CD4-positive, alpha-beta memory T cell (primary cell): ENCODE measurements at regions not wholly inside any gene's neighbourhood (a gene's known extent, or its start where the extent isn't known, plus 50 kb on each side); places are given as distances from the start of the nearest gene placed in this dataset.

Source experiments
- CTCF ChIA-PET: fragments of 350-600 bp; sonication (Branson Sonifier 250); formaldehyde crosslinking; loops from one replicate; lab custom pipeline; 2021; ENCODE audit warnings: inconsistent platforms; ENCODE audit not compliant: partially characterized antibody; lab: Charles Lee
- POLR2A ChIA-PET: fragments of 350-600 bp; sonication (Branson Sonifier 250); formaldehyde crosslinking; loops from one replicate; lab custom pipeline; 2021; ENCODE audit not compliant: partially characterized antibody; lab: Charles Lee
- DNase-seq, 5 donors: peaks; one replicate each; pipeline versions ENCODE4 v3.0.0 to v3.0.0-alpha.2; 2020 to 2022; ENCODE audit warnings: mixed read lengths in 1 of 5
- H3K27ac ChIP-seq: one replicate; pipeline ENCODE4 v1.7.0; 2013; ENCODE audit warnings: low read depth, low read length
- H3K27me3 ChIP-seq: 2 replicates; pipeline ENCODE4 v1.7.0; 2013; ENCODE audit warnings: mild to moderate bottlenecking, low read length, moderate library complexity; ENCODE audit not compliant: insufficient read depth
- H3K36me3 ChIP-seq: 2 replicates; pipeline ENCODE4 v1.7.0; 2013; ENCODE audit warnings: mild to moderate bottlenecking, low read length, moderate library complexity; ENCODE audit not compliant: insufficient read depth
- H3K4me1 ChIP-seq: 2 replicates; pipeline ENCODE4 v1.7.0; 2013; ENCODE audit warnings: mild to moderate bottlenecking, low read length, moderate library complexity; ENCODE audit not compliant: insufficient read depth
- H3K4me3 ChIP-seq, 2 donors: one replicate each; pipeline ENCODE4 v1.7.0; 2013; ENCODE audit warnings: low read length in 2 of 2, mild to moderate bottlenecking in 1 of 2
- H3K9me3 ChIP-seq, 2 donors: one replicate each; pipeline ENCODE4 v1.7.0; 2013; ENCODE audit warnings: low read length in 2 of 2, control low read depth in 1 of 2; ENCODE audit not compliant: control insufficient read depth in 1 of 2
- H3K27ac Mint-ChIP-seq, 7 donors: one replicate each; pipeline ENCODE4 v1.8.0; 2020 to 2021; ENCODE audit warnings: mixed read lengths in 7 of 7, mild to moderate bottlenecking in 6 of 7, inconsistent platforms in 3 of 7, moderate library complexity in 3 of 7
- H3K27me3 Mint-ChIP-seq, 2 donors: one replicate each; pipeline ENCODE4 v1.8.0; 2020 to 2021; ENCODE audit warnings: mixed read lengths in 2 of 2
- H3K36me3 Mint-ChIP-seq, 2 donors: one replicate each; pipeline ENCODE4 v1.8.0; 2020 to 2021; ENCODE audit warnings: mixed read lengths in 2 of 2, inconsistent platforms in 1 of 2, mild to moderate bottlenecking in 1 of 2
- H3K4me1 Mint-ChIP-seq, 4 donors: one replicate each; pipeline ENCODE4 v1.8.0; 2020 to 2021; ENCODE audit warnings: mixed read lengths in 4 of 4, mild to moderate bottlenecking in 1 of 4
- H3K4me3 Mint-ChIP-seq, 8 donors: one replicate each; pipeline ENCODE4 v1.8.0; 2020 to 2021; ENCODE audit warnings: mixed read lengths in 8 of 8, mild to moderate bottlenecking in 7 of 8, moderate library complexity in 6 of 8, inconsistent platforms in 3 of 8
- H3K9me3 Mint-ChIP-seq, 8 donors: one replicate each; pipeline ENCODE4 v1.8.0; 2020 to 2021; ENCODE audit warnings: mixed read lengths in 8 of 8, mild to moderate bottlenecking in 5 of 8, inconsistent platforms in 3 of 8, moderate library complexity in 1 of 8
- intact Hi-C: fragments of 100-400 bp; cut with micrococcal nuclease; formaldehyde crosslinking; loops from one replicate; pipeline ENCODE4 v1.15.1; 2023

DNA sequence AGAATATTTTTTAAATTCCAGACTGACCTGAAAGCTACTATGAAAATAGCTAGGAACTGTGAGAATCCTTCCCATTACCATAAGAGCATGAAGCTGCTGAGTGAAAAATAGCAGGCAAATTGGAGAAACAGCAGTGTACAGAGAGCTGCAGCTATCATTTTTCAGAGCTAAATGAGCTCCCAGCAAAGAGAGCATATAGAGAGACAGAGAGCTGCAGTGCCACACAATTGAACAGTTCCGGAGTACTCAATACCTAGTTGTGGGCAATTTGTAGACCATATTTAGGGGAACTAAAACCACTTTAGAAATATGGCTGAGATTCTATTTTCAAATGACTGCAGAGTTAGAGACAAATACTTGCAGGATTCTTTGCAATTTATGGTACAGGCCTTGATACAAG, 645.3 kb downstream of the STK39 start:
- Mint-ChIP-seq H3K9me3 (peaks cover 0 to 4% (median 0%) of the 10 kb centered on the region in 8 donors), H3K36me3 (no peaks in the 10 kb centered on the region), H3K27ac (no peak overlapping the region), H3K4me1 (no peaks in the 10 kb centered on the region), H3K27me3 (no peaks in the 10 kb centered on the region), H3K4me3 (no peak overlapping the region)
- intact Hi-C loops = no loop called here
- CTCF ChIA-PET = no interaction called here
- H3K9me3 ChIP-seq = no peaks in the 10 kb centered on the region
- H3K27me3 ChIP-seq = no peaks in the 10 kb centered on the region
- POLR2A ChIA-PET = no interaction called here
- H3K4me3 ChIP-seq = no peak overlapping the region
- H3K4me1 ChIP-seq = no peaks in the 10 kb centered on the region
- no peak overlapping the region for H3K27ac ChIP-seq
- no peaks in the 10 kb centered on the region for H3K36me3 ChIP-seq
- DNase-seq = no peak

DNA sequence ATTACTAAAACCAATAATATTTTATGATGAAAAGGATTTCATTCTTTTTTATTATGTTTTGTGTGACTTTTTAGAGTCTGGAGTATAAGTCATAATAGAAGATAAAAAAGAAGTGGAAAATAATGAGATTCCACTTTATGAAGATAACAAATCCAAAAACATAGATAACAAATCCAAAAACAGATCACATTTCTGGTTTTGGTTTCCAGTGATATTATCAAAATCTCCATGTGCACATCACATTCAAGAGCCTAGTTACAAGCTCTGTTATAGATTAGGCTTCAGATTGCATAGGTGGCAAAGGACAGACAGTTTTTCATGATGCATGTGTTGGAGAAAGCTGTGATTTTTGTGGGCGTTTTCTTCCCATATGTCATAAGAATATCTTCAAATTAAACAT, 648.2 kb downstream of the STK39 start:
- no peaks in the 10 kb centered on the region for H3K36me3 ChIP-seq
- ChIA-PET POLR2A (no interaction called here), CTCF (no interaction called here)
- H3K27ac Mint-ChIP-seq = no peak overlapping the region
- no peaks in the 10 kb centered on the region for H3K36me3 Mint-ChIP-seq
- no peaks in the 10 kb centered on the region for H3K27me3 ChIP-seq
- no peaks in the 10 kb centered on the region for H3K4me1 ChIP-seq
- H3K4me3 ChIP-seq = no peak overlapping the region
- no peak for DNase-seq
- intact Hi-C loops = no loop called here
- no peaks in the 10 kb centered on the region for H3K27me3 Mint-ChIP-seq
- no peak overlapping the region for H3K4me3 Mint-ChIP-seq
- H3K9me3 Mint-ChIP-seq = peaks cover 0 to 4% (median 0%) of the 10 kb centered on the region in 8 donors
- H3K9me3 ChIP-seq = no peaks in the 10 kb centered on the region
- H3K27ac ChIP-seq = no peak overlapping the region
- H3K4me1 Mint-ChIP-seq = peaks cover 0 to 5% (median 0%) of the 10 kb centered on the region in 4 donors

GRCh38 chr2:167595839-167596471, 651.4 kb downstream of the STK39 start:
- intact Hi-C loops = no loop called here
- Histone ChIP-seq H3K9me3 (no peaks in the 10 kb centered on the region), H3K4me3 (no peak overlapping the region), H3K27me3 (no peaks in the 10 kb centered on the region), H3K4me1 (no peaks in the 10 kb centered on the region), H3K36me3 (no peaks in the 10 kb centered on the region), H3K27ac (no peak overlapping the region)
- Mint-ChIP-seq H3K4me1 (peaks cover 0 to 5% (median 0%) of the 10 kb centered on the region in 4 donors), H3K36me3 (no peaks in the 10 kb centered on the region), H3K27me3 (peaks cover 0 to 4% of the 10 kb centered on the region in 2 donors), H3K9me3 (no peaks in the 10 kb centered on the region), H3K27ac (no peak overlapping the region), H3K4me3 (peak overlapping the region in 4 of 8 donors; percentile 8 to 63 (median 33))
- no peak for DNase-seq
- CTCF ChIA-PET = no interaction called here
- POLR2A ChIA-PET = no interaction called here

GRCh38 chr2:167595021-167595420, 652.4 kb downstream of the STK39 start:
- H3K4me1 ChIP-seq = no peaks in the 10 kb centered on the region
- Mint-ChIP-seq H3K4me3 (no peak overlapping the region), H3K9me3 (no peaks in the 10 kb centered on the region), H3K4me1 (peaks cover 0 to 5% (median 0%) of the 10 kb centered on the region in 4 donors), H3K27me3 (peaks cover 0 to 4% of the 10 kb centered on the region in 2 donors), H3K36me3 (no peaks in the 10 kb centered on the region), H3K27ac (no peak overlapping the region)
- H3K9me3 ChIP-seq = no peaks in the 10 kb centered on the region
- H3K27ac ChIP-seq = no peak overlapping the region
- ChIA-PET CTCF (no interaction called here), POLR2A (no interaction called here)
- H3K36me3 ChIP-seq = no peaks in the 10 kb centered on the region
- no peak overlapping the region for H3K4me3 ChIP-seq
- H3K27me3 ChIP-seq = no peaks in the 10 kb centered on the region
- no peak for DNase-seq
- intact Hi-C loops = no loop called here

DNA sequence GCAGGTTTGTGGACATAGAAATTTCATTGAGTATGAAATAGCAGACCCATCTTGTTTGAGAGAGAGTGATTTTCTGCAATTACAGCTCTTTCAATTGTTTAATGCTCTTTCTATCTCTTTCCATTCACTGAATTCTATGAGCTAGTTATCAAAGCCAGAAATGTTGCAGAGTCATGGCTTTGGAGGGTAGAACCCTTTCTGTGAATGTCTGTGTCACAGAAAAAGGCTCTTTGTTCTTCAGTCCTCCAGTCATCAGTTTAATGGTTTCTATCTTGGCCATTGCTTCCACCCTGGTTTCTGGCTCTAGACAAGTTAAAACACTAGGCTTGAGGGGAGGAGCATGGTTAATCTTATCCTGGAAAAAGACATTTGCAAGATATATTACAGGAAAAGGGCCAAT, 655.0 kb downstream of the STK39 start:
- intact Hi-C loops = no loop called here
- H3K27ac Mint-ChIP-seq = no peak overlapping the region
- H3K27ac ChIP-seq = no peak overlapping the region
- H3K9me3 Mint-ChIP-seq = peaks cover 0 to 3% (median 0%) of the 10 kb centered on the region in 8 donors
- H3K4me1 ChIP-seq = no peaks in the 10 kb centered on the region
- no peaks in the 10 kb centered on the region for H3K36me3 Mint-ChIP-seq
- H3K36me3 ChIP-seq = no peaks in the 10 kb centered on the region
- H3K4me1 Mint-ChIP-seq = peaks cover 0 to 5% (median 0%) of the 10 kb centered on the region in 4 donors
- H3K4me3 Mint-ChIP-seq = no peak overlapping the region
- no peak overlapping the region for H3K4me3 ChIP-seq
- no peaks in the 10 kb centered on the region for H3K9me3 ChIP-seq
- POLR2A ChIA-PET = no interaction called here
- DNase-seq = no peak
- no peaks in the 10 kb centered on the region for H3K27me3 ChIP-seq
- CTCF ChIA-PET = no interaction called here
- peaks cover 0 to 4% of the 10 kb centered on the region in 2 donors for H3K27me3 Mint-ChIP-seq

- Histone ChIP-seq H3K36me3 (no peaks in the 10 kb centered on the region), H3K4me1 (no peaks in the 10 kb centered on the region), H3K27ac (no peak overlapping the region), H3K4me3 (no peak overlapping the region), H3K9me3 (no peaks in the 10 kb centered on the region), H3K27me3 (no peaks in the 10 kb centered on the region)
- ChIA-PET POLR2A (no interaction called here), CTCF (no interaction called here)
- no peaks in the 10 kb centered on the region for H3K36me3 Mint-ChIP-seq
- DNase-seq = no peak
- H3K4me1 Mint-ChIP-seq = no peaks in the 10 kb centered on the region
- no peak overlapping the region for H3K4me3 Mint-ChIP-seq
- no peaks in the 10 kb centered on the region for H3K27me3 Mint-ChIP-seq
- H3K9me3 Mint-ChIP-seq = peaks cover 0 to 2% (median 0%) of the 10 kb centered on the region in 8 donors
- intact Hi-C loops = no loop called here
- no peak overlapping the region for H3K27ac Mint-ChIP-seq
Measured at GRCh38 chr2:167582619-167583018, 664.8 kb downstream of the STK39 start.

DNA sequence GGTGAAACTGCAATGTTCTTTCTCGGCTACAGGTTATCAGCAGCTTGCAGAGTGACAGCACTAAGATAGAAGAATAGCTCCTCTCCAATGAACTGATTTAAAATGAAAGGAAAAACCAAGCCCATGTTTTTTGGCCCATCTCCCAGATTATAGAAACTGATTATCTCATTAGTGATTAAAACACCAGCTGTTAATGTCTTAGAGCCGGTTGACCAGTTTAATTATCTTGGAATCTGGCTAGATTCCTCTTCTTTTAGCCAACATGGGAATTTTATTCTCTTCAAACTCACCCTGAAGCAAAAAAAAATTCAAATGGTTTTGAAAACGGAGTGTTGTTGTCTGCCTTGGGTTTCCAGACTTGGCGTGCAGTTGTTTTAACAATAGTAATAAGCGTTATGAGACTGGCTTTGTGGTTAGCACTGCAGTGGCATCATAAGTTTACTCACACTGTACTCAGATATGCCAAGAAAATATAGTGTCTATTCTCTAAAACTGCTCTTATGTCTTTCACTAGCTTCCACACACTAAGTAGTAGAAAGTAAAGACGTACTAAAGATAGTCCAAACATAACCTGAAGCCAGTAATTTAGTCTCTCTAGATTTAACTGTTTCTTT, 665.3 kb downstream of the STK39 start:
- POLR2A ChIA-PET = no interaction called here
- Mint-ChIP-seq H3K4me1 (no peaks in the 10 kb centered on the region), H3K9me3 (peaks cover 0 to 2% (median 0%) of the 10 kb centered on the region in 8 donors), H3K27ac (no peak overlapping the region), H3K36me3 (no peaks in the 10 kb centered on the region), H3K4me3 (no peak overlapping the region), H3K27me3 (no peaks in the 10 kb centered on the region)
- Histone ChIP-seq H3K27me3 (no peaks in the 10 kb centered on the region), H3K4me1 (no peaks in the 10 kb centered on the region), H3K36me3 (no peaks in the 10 kb centered on the region), H3K27ac (no peak overlapping the region), H3K9me3 (no peaks in the 10 kb centered on the region), H3K4me3 (no peak overlapping the region)
- CTCF ChIA-PET = no interaction called here
- intact Hi-C loops = no loop called here
- DNase-seq = no peak
